Stomach (tissue), 8 donors: ENCODE measurements at regions not wholly inside any gene's neighbourhood (a gene's known extent, or its start where the extent isn't known, plus 50 kb on each side); places are given as distances from the start of the nearest gene placed in this dataset.

Experiments
- DNase-seq, 2 donors: peaks; one replicate each; pipeline versions ENCODE4 v3.0.0 to v3.0.0-alpha.2; 2013 to 2019
- H3K27ac ChIP-seq, 5 donors: fragments of 200-600 bp in 4 of 5; sonication (generic) in 4 of 5; one replicate each; pipeline ENCODE4 v1.5.1; 2013 to 2019; ENCODE audit warnings: mild to moderate bottlenecking in 1 of 5, moderate library complexity in 1 of 5
- H3K27me3 ChIP-seq, 3 donors: fragments of 200-600 bp; sonication (generic); one replicate each; pipeline ENCODE4 v1.5.1; 2017 to 2019; ENCODE audit warnings: mixed run types in 1 of 3
- H3K36me3 ChIP-seq, 4 donors: fragments of 200-600 bp; sonication (generic); 1 replicate in 3 of 4; 2 replicates in 1 of 4; pipeline ENCODE4 v1.5.1; 2016 to 2019
- H3K4me1 ChIP-seq, 4 donors: fragments of 200-600 bp; sonication (generic); one replicate each; pipeline ENCODE4 v1.5.1; 2016 to 2019
- H3K4me3 ChIP-seq, 4 donors: fragments of 200-600 bp; sonication (generic) in 3 of 4; one replicate each; pipeline ENCODE4 v1.5.1; 2016 to 2019; ENCODE audit warnings: mild to moderate bottlenecking in 1 of 4
- H3K9me3 ChIP-seq, 4 donors: fragments of 200-600 bp; sonication (generic); one replicate each; pipeline ENCODE4 v1.5.1; 2016 to 2019
- CTCF ChIP-seq, 7 experiments: fragments of 450-650 bp in 4 of 7; fragments of 200-600 bp in 3 of 7; sonication (generic) in 3 of 7; IDR thresholded peaks; one replicate each; pipeline ENCODE4 v1.5.1; 2016 to 2019; ENCODE audit warnings: antibody characterized with exemption in 7 of 7, control low read depth in 2 of 7, mild to moderate bottlenecking in 1 of 7
- EP300 ChIP-seq: sonication (generic); formaldehyde crosslinking; IDR thresholded peaks from one replicate; pipeline ENCODE4 v1.6.1; 2017; ENCODE audit warnings: antibody characterized with exemption
- POLR2A ChIP-seq, 4 donors: fragments of 450-650 bp; IDR thresholded peaks; one replicate each; pipeline ENCODE4 v1.6.1; 2016; ENCODE audit warnings: antibody characterized with exemption in 4 of 4, control low read depth in 2 of 4, mild to moderate bottlenecking in 1 of 4, moderate library complexity in 1 of 4
- POLR2AphosphoS5 ChIP-seq, 3 donors: sonication (generic); formaldehyde crosslinking; IDR thresholded peaks; one replicate each; pipeline ENCODE4 v1.6.1; 2016; ENCODE audit warnings: antibody characterized with exemption in 3 of 3
- WGBS, 5 donors: extraction: QIAGEN DNeasy Blood & Tissue Kit in 3 of 5; methylation state at CpG; one replicate each; pipeline versions ENCODE4 v1.1.5 to v1.1.7; 2013 to 2018; 5-methylcytosine and 5-hydroxymethylcytosine counted together
- intact Hi-C: fragments of 100-400 bp; cut with DNase I; formaldehyde crosslinking; loops from one replicate; pipeline ENCODE4 v1.15.1; 2023; ENCODE audit warnings: low total_unique reads
- donor health status: healthy with polysubstance abuse.
- donor health status: Bipolar disorder and iron deficiency.
- donor health status: healthy.

GRCh38 chr6:133767357-133767970 is 121.4 kb upstream of the TCF21 start:
- Histone ChIP-seq H3K27me3 (no peaks in the 10 kb centered on the region), H3K9me3 (no peaks in the 10 kb centered on the region), H3K4me3 (no peak overlapping the region), H3K36me3 (no peaks in the 10 kb centered on the region), H3K4me1 (peaks cover 0 to 6% (median 0%) of the 10 kb centered on the region in 4 donors), H3K27ac (no peak overlapping the region)
- TF ChIP-seq CTCF (IDR thresholded peaks at IDR 0.05), result no peak
- TF ChIP-seq EP300, result no peak
- TF ChIP-seq POLR2AphosphoS5 (IDR thresholded peaks at IDR 0.05), result no peak
- no peak for TF ChIP-seq POLR2A (IDR thresholded peaks at IDR 0.05)
- WGBS, 5 donors, result 77 to 82% (median 80%) methylated on average over 3 of the region's 3 CpGs
- intact Hi-C loops, result no loop called here
- no peak for DNase-seq

GRCh38 chr6:133768656-133769295 is 120.1 kb upstream of the TCF21 start:
- intact Hi-C loops, result no loop called here
- DNase-seq, result peak; percentile 34 to 66
- H3K36me3 ChIP-seq, result no peaks in the 10 kb centered on the region
- no peak overlapping the region for H3K27ac ChIP-seq
- TF ChIP-seq EP300 (no peak), CTCF (IDR thresholded peaks at IDR 0.05) (no peak), POLR2A (IDR thresholded peaks at IDR 0.05) (no peak), POLR2AphosphoS5 (IDR thresholded peaks at IDR 0.05) (no peak)
- H3K9me3 ChIP-seq, result no peaks in the 10 kb centered on the region
- H3K4me3 ChIP-seq, result no peak overlapping the region
- H3K27me3 ChIP-seq, result no peaks in the 10 kb centered on the region
- WGBS, 5 donors, result 31 to 41% (median 32%) methylated on average over 5 of the region's 5 CpGs
- H3K4me1 ChIP-seq, result peaks cover 0 to 6% (median 0%) of the 10 kb centered on the region in 4 donors

- no peaks in the 10 kb centered on the region for H3K27me3 ChIP-seq
- no peak for DNase-seq
- no peak overlapping the region for H3K27ac ChIP-seq
- H3K9me3 ChIP-seq, result no peaks in the 10 kb centered on the region
- no peak for TF ChIP-seq CTCF (IDR thresholded peaks at IDR 0.05)
- no peak for TF ChIP-seq POLR2AphosphoS5 (IDR thresholded peaks at IDR 0.05)
- 68 to 91% (median 82%) methylated on average over 1 of the region's 1 CpG for WGBS, 5 donors
- intact Hi-C loops, result no loop called here
- peaks cover 0 to 6% (median 0%) of the 10 kb centered on the region in 4 donors for H3K4me1 ChIP-seq
- H3K36me3 ChIP-seq, result no peaks in the 10 kb centered on the region
- no peak overlapping the region for H3K4me3 ChIP-seq
Observed at GRCh38 chr6:133769463-133769862, 119.5 kb upstream of the TCF21 start.

GRCh38 chr6:133772567-133772966 is 116.3 kb upstream of the TCF21 start:
- TF ChIP-seq CTCF (IDR thresholded peaks at IDR 0.05) (no peak), EP300 (no peak), POLR2A (IDR thresholded peaks at IDR 0.05) (no peak), POLR2AphosphoS5 (IDR thresholded peaks at IDR 0.05) (no peak)
- Histone ChIP-seq H3K27me3 (no peaks in the 10 kb centered on the region), H3K36me3 (no peaks in the 10 kb centered on the region), H3K4me1 (peaks cover 0 to 6% (median 0%) of the 10 kb centered on the region in 4 donors), H3K27ac (no peak overlapping the region), H3K4me3 (no peak overlapping the region), H3K9me3 (no peaks in the 10 kb centered on the region)
- no peak for DNase-seq
- intact Hi-C loops, result no loop called here
